GM18520 (cell line): ENCODE measurements at regions not wholly inside any gene's neighbourhood (a gene's known extent, or its start where the extent isn't known, plus 50 kb on each side); places are given as distances from the start of the nearest gene placed in this dataset.
"Not testable (repeated sequence)": the region's sequence is repeated elsewhere in the genome, so short reads cannot be mapped to it uniquely, and the experiment has no call there.

Experiments used
- ATAC-seq: cut with Tn5 transposase; IDR thresholded peaks from one replicate; pipeline ENCODE4 v1.9.1; 2021; ENCODE audit not compliant: unreplicated experiment

GRCh38 chr3:104175696-104176095 is 1191.0 kb upstream of the ALCAM start:
- no peak for ATAC-seq

DNA sequence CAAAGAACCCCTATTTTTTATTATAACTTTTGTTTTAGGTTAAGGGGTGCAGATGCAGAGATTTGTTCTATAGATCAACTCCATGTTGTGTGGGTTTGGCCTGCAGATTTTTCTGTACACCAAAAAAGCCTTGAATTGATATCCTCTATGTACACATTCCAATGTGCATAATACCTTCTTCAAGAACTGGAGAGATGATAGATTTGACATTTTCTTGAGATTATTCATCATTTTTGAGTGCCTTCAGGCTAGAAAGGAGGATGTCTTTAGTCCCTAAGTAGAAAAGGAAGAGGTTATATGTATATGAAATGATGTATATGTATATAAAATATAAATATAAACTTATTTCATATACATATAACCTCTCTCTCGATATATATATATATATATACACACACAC is 1190.0 kb upstream of the ALCAM start:
- ATAC-seq = no peak

GRCh38 chr3:104178680-104179079 is 1188.0 kb upstream of the ALCAM start:
- no peak for ATAC-seq

GRCh38 chr3:104180906-104181305 is 1185.8 kb upstream of the ALCAM start:
- no peak for ATAC-seq

DNA sequence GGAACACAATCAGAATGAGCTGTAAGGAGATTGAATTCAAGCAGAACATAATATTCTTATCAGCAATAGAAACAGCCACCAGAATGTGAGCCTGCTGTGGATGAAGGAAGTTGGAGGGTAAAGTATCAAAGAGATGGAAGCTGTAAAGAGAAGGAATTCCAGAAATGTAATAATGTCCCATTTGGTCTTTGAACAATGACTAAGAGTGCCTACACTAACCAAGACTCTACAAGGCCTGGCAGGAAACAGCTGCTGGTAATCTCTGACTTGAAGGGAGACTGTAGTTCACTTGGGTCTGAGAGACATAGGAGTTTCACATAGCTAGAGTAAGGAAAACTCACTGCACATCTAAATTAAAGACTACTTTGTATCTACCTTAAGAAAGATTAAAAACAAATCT is 1176.0 kb upstream of the ALCAM start:
- ATAC-seq = no peak

GRCh38 chr3:104198131-104198530 is 1168.6 kb upstream of the ALCAM start:
- no peak for ATAC-seq

DNA sequence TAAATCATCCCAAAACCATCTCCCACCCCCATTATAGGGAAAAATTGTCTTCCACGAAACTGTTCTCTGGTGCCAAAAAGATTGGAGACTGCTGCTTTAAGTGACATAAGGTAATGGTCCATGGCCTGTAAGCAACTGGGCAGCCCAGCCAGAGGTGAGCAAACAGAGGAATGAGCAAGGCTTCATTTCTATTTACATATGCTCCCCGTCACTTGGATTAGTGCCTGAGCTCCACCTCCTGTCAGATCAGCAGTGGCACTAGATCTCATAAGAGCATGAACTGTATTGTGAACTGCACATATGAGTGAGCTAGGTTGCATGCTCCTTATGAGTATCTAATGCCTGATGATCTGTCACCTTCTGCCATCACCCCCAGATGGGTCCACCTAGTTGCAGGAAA is 1159.8 kb upstream of the ALCAM start:
- ATAC-seq = no peak

GRCh38 chr3:104214277-104214676 is 1152.4 kb upstream of the ALCAM start:
- ATAC-seq = no peak

DNA sequence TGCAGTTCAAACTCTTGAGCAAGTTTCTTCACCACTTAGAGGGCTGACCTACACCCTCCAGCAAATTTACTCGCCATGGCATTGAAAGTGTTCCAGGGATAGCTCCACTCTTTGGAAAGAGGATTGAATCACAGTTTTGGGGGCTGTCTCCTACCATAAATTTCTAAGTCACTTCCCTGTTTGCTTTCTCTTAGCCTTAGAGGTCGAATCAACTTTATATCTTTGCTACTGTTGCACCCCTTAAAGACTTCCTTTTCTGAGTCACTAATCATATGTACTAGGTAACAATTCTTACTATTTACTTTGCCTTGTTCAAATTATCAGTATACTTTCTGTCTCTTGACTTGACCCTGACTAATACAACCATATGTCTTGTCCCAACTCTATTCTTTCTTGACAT is 1151.8 kb upstream of the ALCAM start:
- ATAC-seq = no peak

DNA sequence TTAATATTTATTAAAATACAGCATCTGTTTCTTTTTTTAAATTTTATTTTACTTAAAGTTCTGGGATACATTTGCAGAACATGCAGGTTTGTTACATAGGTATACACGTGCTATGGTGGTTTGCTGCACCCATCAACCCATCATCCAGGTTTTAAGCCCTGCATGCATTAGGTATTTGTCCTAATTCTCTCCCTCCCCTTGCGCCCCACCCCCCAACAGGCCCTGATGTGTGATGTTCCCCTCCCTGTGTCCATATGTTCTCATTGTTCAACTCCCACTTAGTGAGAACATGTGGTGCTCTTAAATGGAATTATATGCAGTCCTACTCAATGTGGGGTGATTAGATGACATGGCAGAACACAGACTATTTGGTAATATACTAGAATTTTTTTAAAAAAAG is 1147.7 kb upstream of the ALCAM start:
- ATAC-seq = not testable (repeated sequence)

- no peak for ATAC-seq
These were observed 1132.1 kb upstream of the ALCAM start for GRCh38 chr3:104234442-104235194.

GRCh38 chr3:104244680-104245220 is 1122.0 kb upstream of the ALCAM start:
- ATAC-seq = no peak

DNA sequence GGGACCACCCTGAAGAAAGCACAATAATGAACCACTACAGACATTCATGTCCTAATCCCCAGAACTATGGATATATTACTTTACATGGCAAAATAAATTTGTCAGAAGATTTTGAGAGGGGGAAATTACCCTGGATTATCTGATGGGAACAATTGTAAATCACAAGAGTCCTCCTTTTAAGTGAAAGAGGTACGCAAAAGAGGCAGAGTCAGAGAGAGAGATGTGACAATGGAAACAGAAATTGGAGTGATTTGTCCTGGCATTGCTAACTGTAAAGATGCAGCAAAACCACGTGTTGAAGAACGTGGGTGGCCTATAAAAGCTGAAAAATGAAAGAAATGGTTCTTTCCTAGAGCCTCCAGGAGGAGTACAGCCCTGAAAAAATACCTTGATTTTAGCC is 1121.4 kb upstream of the ALCAM start:
- ATAC-seq = no peak

DNA sequence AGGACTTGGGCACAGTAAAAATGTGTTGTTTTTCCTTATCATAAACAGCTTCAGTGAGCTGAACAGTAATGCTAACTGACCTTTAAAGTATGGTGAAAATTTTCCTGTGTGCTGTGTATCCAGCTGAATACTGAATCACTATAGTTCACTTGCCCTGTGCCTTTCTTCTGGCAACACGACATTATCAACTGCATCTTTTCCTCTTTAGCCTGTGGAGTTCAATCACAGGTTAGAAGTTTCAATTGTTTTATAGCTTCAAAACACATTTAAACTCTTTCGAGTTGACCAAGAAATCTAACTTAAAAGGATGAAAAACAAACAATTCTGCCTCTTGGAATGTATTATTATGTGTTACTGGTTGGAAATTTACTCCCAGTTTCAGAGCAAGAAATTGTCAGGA is 1120.7 kb upstream of the ALCAM start:
- no peak for ATAC-seq

DNA sequence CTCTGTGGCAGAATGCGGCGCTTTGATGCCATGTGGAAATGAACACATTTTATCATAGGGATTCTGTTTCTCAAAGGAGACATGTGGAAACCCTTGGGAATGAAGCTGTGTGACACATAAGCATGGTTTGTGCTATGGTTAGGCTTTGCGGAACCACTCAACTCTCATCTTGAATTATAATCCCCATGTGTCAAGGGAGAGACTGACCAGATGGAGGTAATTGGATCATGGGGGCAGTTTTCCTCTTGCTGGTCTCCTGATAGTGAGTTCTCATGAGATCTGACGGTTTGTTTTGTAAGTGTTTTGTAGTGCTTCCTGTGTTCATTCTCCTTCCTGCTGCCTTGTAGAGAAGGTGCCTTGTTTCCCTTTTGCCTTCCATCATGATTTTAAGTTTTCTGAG is 1109.2 kb upstream of the ALCAM start:
- no peak for ATAC-seq

DNA sequence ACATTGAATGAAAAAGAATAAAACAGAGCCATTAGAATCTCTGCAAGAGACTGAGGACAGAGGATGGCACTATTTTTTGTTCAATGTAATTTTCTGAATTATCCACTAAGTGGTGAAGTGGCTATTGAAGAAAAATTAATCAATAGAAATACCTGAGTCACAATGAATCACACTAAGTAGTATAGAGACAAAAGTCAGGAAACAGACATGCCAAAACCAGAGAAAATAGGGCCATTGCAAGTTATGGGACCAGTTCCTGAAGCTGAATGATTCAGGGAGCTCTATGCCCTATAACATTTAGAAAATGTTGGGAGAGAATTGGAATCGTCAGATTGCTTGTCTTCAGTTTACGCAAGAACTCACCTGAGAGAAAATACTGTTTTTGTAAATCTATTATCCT is 1103.2 kb upstream of the ALCAM start:
- no peak for ATAC-seq

GRCh38 chr3:104266219-104266618 is 1100.5 kb upstream of the ALCAM start:
- not testable (repeated sequence) for ATAC-seq

GRCh38 chr3:104269771-104270170 is 1096.9 kb upstream of the ALCAM start:
- ATAC-seq = no peak

DNA sequence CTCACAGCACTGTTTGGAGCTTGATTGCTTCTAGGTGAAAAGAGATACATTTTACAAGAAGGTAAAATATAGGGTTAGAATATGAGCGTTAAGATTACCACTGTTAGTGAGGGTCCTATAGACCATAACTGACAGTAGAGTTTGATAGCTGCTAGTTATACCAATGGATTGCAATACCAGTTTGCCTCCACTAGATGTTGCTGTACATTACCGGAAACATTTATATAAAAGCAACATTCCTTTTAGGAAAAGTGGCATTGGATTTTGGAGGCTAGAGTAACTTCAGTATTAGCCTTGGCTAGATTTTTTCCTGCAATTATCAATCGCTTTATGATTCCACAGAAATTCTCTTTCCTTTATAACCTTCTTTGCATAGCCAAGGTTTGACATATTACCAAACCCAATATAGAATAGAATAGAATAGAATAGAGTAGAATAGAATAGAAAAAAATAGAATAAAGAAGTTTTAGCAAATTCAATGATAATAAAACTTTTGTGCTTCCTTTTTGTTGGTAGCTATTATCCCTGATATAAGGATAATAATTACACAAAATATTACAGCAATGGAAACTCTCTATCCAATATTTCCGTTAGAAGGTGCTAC is 1093.6 kb upstream of the ALCAM start:
- ATAC-seq = no peak

- ATAC-seq = no peak
These were observed 1091.5 kb upstream of the ALCAM start for GRCh38 chr3:104275199-104275598.

GRCh38 chr3:104279617-104280016 is 1087.1 kb upstream of the ALCAM start:
- no peak for ATAC-seq

DNA sequence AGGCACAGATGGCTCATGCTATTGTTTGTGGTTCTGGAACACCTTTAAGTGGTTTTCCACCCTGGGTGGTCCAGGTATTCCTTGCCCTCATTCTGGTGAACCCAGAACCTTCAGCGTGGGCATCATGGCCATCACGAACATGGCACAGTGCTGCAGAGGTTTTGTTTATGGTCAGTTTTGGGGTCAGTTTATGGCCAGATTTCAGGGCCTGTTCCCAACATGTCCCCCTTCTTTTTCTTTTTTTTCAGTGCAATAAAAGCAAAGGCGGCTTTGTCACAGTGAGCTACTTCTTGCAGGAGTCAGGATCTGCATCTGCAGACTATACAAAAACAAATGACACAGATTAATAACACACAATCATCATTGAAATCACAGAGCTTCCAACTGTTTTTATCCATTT is 1085.0 kb upstream of the ALCAM start:
- ATAC-seq = no peak

GRCh38 chr3:104286645-104287044 is 1080.1 kb upstream of the ALCAM start:
- ATAC-seq = no peak
